Uterus (tissue), 3 donors: ENCODE measurements at regions not wholly inside any gene's neighbourhood (a gene's known extent, or its start where the extent isn't known, plus 50 kb on each side); places are given as distances from the start of the nearest gene placed in this dataset.
"Not testable (repeated sequence)": the region's sequence is repeated elsewhere in the genome, so short reads cannot be mapped to it uniquely, and the experiment has no call there.

Experiments used
- DNase-seq, 2 donors: peaks; one replicate each; pipeline ENCODE4 v3.0.0-alpha.2; 2019 to 2020
- H3K27ac ChIP-seq, 2 donors: fragments of 200-600 bp; sonication (generic); 1 replicate in 1 of 2; 2 replicates in 1 of 2; pipeline ENCODE4 v1.5.1; 2016 to 2018
- H3K27me3 ChIP-seq, 2 donors: fragments of 200-600 bp; sonication (generic); one replicate each; pipeline ENCODE4 v1.5.1; 2018 to 2019; ENCODE audit warnings: control low read depth in 1 of 2
- H3K36me3 ChIP-seq, 2 donors: fragments of 200-600 bp; sonication (generic); one replicate each; pipeline ENCODE4 v1.5.1; 2019; ENCODE audit warnings: control low read depth in 1 of 2
- H3K4me1 ChIP-seq, 2 donors: fragments of 200-600 bp; sonication (generic); one replicate each; pipeline ENCODE4 v1.5.1; 2018 to 2019; ENCODE audit warnings: control low read depth in 1 of 2
- H3K4me3 ChIP-seq, 2 donors: fragments of 200-600 bp; sonication (generic); 1 replicate in 1 of 2; 2 replicates in 1 of 2; pipeline ENCODE4 v1.5.1; 2018 to 2019; ENCODE audit warnings: mild to moderate bottlenecking in 1 of 2
- H3K9me3 ChIP-seq, 2 donors: fragments of 200-600 bp; sonication (generic); one replicate each; pipeline ENCODE4 v1.5.1; 2019; ENCODE audit warnings: control low read depth in 1 of 2
- CTCF ChIP-seq, 4 experiments: fragments of 200-600 bp in 2 of 4; fragments of 450-650 bp in 2 of 4; sonication (generic) in 2 of 4; IDR thresholded peaks; one replicate each; pipeline ENCODE4 v1.5.1; 2016 to 2019; ENCODE audit warnings: antibody characterized with exemption in 4 of 4, mild to moderate bottlenecking in 2 of 4, moderate library complexity in 1 of 4
- POLR2A ChIP-seq, 2 donors: fragments of 450-650 bp; IDR thresholded peaks; one replicate each; pipeline ENCODE4 v1.6.1; 2016; ENCODE audit warnings: antibody characterized with exemption in 2 of 2, mild to moderate bottlenecking in 1 of 2, moderate library complexity in 1 of 2
- intact Hi-C: fragments of 100-400 bp; cut with DNase I; formaldehyde crosslinking; loops from one replicate; pipeline ENCODE4 v1.15.1; 2023; ENCODE audit warnings: low total_unique reads
- donor health status: DM: yes; HTN: yes; CAD: no.

DNA sequence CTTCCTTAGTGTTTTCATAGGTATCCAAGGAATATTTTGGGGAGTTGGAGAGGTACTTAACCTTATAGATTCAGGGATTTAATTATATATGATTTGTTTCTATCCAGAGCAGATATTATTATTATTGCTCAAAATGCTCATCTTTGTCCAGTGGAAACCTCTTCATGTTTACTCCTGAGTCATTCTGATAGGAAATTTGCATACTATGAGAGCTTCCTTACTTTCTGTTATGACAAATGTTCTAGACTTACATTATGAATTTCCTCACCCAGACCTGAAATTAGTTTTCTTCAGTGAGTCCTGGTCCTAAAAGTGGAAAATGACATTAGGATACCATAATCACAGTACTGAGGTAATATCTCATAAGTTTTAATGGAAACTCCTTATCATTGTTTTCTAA is 57.5 kb upstream of the PLPPR5 start:
- Histone ChIP-seq H3K9me3 (no peaks in the 10 kb centered on the region), H3K4me1 (no peaks in the 10 kb centered on the region), H3K4me3 (no peak overlapping the region), H3K36me3 (no peaks in the 10 kb centered on the region), H3K27me3 (no peaks in the 10 kb centered on the region), H3K27ac (no peak overlapping the region)
- no peak for DNase-seq
- intact Hi-C loops: no loop called here
- no peak for TF ChIP-seq POLR2A (IDR thresholded peaks at IDR 0.05)
- no peak for TF ChIP-seq CTCF (IDR thresholded peaks at IDR 0.05)

DNA sequence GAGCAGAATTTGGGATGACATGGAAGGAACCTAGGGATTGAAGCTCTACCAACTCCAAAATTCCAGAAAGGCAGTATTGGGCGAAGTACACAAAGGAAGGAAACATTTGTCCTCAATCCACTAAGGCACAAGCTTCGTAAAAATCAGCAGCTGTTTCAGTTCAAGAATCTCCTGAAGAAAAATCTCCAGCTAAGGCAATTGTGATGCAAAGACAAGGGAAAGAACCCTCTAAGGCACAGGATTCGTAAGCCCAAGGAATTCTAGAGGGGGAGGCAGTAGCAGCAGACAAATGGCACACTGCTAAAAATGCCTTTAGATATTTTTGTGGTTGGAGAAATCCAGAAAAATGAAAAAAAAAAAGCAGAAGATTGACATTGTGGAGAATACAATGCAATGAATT is 64.5 kb upstream of the PLPPR5 start:
- TF ChIP-seq POLR2A (IDR thresholded peaks at IDR 0.05) (no peak), CTCF (IDR thresholded peaks at IDR 0.05) (no peak)
- Histone ChIP-seq H3K27ac (no peak overlapping the region), H3K36me3 (no peaks in the 10 kb centered on the region), H3K9me3 (no peaks in the 10 kb centered on the region), H3K4me1 (no peaks in the 10 kb centered on the region), H3K27me3 (no peaks in the 10 kb centered on the region), H3K4me3 (no peak overlapping the region)
- intact Hi-C loops: no loop called here
- no peak for DNase-seq

DNA sequence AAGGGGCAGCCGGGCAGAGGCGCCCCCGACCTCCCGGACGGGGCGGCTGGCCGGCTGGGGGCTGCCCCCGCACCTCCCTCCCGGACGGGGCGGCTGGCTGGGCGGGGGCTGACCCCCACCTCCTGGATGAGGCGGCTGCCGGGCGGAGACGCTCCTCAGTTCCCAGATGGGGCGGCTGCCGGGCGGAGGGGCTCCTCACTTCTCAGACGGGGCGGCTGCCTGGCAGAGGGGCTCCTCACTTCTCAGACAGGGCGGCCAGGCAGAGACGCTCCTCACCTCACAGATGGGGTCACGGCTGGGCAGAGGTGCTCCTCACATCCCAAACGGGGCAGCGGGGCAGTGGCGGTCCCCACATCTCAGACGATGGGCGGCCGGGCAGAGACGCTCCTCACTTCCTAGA is 73.9 kb upstream of the PLPPR5 start:
- H3K9me3 ChIP-seq, H3K36me3 ChIP-seq, H3K27me3 ChIP-seq, H3K27ac ChIP-seq, intact Hi-C loops, H3K4me3 ChIP-seq, DNase-seq, H3K4me1 ChIP-seq: not testable (repeated sequence)

- Histone ChIP-seq H3K27ac (no peak overlapping the region), H3K4me3 (no peak overlapping the region), H3K9me3 (no peaks in the 10 kb centered on the region), H3K4me1 (no peaks in the 10 kb centered on the region), H3K27me3 (no peaks in the 10 kb centered on the region), H3K36me3 (no peaks in the 10 kb centered on the region)
- no peak for DNase-seq
- intact Hi-C loops: no loop called here
- no peak for TF ChIP-seq CTCF (IDR thresholded peaks at IDR 0.05)
- no peak for TF ChIP-seq POLR2A (IDR thresholded peaks at IDR 0.05)
Measured at GRCh38 chr1:99082366-99082765, 77.7 kb upstream of the PLPPR5 start.

- H3K9me3 ChIP-seq: no peaks in the 10 kb centered on the region
- intact Hi-C loops: no loop called here
- TF ChIP-seq CTCF (IDR thresholded peaks at IDR 0.05) (no peak), POLR2A (IDR thresholded peaks at IDR 0.05) (no peak)
Measured at GRCh38 chr1:99083338-99083737, 78.7 kb upstream of the PLPPR5 start.

GRCh38 chr1:99084562-99084961 is 79.9 kb upstream of the PLPPR5 start:
- Histone ChIP-seq H3K27me3 (no peaks in the 10 kb centered on the region), H3K4me3 (no peak overlapping the region), H3K36me3 (no peaks in the 10 kb centered on the region), H3K9me3 (no peaks in the 10 kb centered on the region), H3K4me1 (no peaks in the 10 kb centered on the region), H3K27ac (no peak overlapping the region)
- no peak for DNase-seq
- intact Hi-C loops: no loop called here
- TF ChIP-seq CTCF (IDR thresholded peaks at IDR 0.05) (no peak), POLR2A (IDR thresholded peaks at IDR 0.05) (no peak)

More at GRCh38 chr1:99083338-99083737, 78.7 kb upstream of the PLPPR5 start:
- no peak overlapping the region for H3K27ac ChIP-seq
- H3K36me3 ChIP-seq: no peaks in the 10 kb centered on the region
- no peaks in the 10 kb centered on the region for H3K27me3 ChIP-seq
- H3K4me3 ChIP-seq: no peak overlapping the region
- H3K4me1 ChIP-seq: no peaks in the 10 kb centered on the region
- DNase-seq: no peak
